SKM-1 treated with dmso at 0.1 percent for 144 hours (cell line): ENCODE measurements at regions not wholly inside any gene's neighbourhood (a gene's known extent, or its start where the extent isn't known, plus 50 kb on each side); places are given as distances from the start of the nearest gene placed in this dataset.
"Not testable (repeated sequence)": the region's sequence is repeated elsewhere in the genome, so short reads cannot be mapped to it uniquely, and the experiment has no call there.

ENCODE experiments used
- DNase-seq: peaks from one replicate; lab custom pipeline; 2025; ENCODE audit not compliant: unreplicated experiment; lab: John Stamatoyannopoulos, UW

DNA sequence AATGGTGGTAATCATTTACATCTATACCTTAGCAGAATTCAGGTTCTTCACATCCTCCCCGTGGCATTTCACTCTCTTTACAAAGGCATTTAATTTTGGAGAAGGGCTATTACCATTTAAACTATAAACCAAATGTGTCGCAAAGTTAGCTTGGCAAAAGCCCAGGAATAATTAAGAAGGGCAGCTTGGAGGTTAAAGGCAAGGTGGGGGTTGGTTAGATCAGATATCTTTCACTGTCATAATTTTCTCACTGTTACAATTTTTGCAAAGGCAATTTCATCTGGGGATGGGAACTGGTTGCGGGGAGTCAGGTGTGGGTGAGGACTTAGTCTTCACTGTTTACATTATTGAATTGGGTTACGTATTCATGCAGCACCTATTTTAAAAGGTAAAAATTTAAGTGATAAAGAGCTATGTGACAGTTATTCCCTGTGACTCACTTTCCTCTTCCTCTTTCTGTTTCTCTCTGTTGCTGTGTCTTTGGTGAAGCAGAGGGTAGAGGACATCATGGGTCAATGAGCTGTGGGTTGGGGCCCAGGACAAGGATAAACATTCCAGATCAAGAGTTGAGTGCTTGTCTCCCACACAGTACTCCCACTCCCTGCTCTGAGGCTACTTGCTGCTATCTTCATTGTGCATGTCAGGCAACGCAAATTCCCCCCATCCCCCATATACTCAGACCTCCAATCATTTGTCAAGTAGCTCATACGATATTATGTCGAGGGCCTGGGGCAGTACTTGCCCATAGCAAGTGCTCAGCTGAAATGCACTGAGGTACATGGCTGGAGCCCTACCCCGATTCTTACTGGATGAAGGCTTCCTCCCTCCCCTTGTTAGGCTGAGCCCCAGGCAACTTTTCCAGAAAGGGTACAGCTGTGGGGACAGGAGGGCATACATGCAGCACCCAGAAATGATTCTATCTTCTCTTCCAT is 223.1 kb upstream of the MYLIP start:
- DNase-seq, result peak; percentile 74

DNA sequence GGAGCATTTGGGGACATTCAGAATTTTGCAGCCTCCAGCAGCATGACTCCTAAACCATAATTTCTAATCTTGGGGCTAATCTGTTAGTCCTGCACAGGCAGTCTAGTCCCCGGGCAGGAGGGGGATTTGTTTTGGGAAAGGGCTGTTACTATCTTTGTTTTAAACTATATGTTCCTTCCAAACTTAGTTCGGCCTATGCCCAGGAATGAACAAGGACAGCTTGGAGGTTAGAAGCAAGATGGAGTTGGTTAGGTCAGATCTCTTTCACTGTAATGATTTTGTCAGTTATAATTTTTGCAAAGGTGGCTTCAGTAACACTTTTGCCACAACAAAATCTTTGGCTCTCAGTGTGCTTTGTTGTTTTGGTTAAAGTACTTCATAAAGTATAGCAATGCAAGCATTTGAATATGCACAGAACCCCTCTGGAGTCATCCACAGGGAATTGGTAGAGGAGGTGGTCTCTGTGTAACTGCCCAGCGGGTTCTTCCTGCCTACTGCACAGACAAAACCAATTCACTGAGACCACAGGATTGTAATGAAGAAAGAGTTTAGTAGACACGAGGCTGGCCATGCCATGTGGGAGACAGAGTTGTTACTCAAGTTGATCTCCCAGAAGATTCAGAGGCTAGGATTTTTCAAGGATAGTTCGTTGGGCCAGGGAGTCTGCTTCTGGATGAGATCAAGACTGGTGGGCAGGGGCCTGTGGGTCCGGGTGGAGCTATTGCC is 224.1 kb upstream of the MYLIP start:
- DNase-seq, result no peak

DNA sequence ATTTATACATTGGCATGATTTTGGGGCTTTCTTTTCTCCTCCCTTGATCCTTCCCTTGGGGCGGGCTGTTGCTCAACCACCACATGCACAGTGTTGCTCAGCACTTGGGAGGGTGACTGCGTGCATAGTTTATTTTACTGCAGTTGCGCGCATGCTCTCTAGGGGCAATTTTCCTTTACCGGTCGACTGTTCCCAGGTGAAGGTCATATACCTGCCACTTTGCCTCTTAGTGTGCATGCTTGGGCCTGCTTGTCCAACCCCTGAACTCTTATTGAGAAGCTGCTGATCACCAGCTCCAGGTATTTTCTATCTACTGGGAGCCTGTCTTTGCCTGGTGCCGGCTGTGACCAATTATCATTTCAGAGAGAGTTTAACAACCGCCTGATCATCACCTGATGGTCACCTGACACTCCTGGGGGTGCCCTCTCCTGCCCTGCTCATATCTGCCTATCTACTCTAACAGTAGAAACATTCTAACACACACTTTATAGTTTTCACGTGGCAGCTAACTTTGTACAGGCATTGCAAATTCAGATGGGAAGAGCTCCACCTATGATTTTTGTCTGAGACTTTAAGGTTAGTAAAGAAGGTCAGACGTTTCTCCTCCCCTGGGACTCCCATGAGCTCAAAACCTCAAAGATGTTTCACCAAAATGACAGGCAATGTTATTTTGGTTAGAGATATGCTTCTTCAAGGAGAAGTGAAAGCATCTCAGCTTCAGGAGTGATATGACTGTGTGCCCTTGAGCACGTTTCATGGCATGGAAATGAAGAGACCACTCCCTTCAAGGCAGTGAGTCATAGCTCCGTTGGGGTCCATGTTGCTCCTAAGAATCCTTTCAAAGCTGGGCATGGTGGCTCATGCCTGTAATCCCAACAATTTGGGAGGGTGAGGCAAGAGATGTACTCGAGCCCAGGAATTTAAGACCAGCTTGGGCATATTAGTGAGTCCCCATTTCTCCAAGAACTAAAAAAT is 227.5 kb upstream of the MYLIP start:
- DNase-seq, result peak; percentile 75

DNA sequence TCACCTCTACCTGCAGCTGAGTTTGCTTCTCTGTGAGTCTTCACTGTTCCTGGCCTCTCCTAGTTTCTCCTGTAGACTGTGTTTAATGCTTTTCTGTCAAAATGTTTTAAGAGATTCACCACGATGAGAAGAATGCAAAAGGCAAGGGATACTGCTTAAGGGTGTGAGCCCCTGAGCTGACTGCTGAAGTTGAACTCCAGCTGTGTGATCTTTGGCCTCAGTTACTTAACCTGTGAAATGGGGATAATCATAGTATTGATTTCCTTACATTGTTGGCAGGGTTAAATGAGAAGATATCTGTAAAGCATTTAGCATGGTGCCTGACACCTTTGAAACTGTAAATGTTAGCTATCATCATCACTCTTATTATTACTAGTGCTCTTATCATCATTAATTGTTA is 230.2 kb upstream of the MYLIP start:
- DNase-seq, result no peak

DNA sequence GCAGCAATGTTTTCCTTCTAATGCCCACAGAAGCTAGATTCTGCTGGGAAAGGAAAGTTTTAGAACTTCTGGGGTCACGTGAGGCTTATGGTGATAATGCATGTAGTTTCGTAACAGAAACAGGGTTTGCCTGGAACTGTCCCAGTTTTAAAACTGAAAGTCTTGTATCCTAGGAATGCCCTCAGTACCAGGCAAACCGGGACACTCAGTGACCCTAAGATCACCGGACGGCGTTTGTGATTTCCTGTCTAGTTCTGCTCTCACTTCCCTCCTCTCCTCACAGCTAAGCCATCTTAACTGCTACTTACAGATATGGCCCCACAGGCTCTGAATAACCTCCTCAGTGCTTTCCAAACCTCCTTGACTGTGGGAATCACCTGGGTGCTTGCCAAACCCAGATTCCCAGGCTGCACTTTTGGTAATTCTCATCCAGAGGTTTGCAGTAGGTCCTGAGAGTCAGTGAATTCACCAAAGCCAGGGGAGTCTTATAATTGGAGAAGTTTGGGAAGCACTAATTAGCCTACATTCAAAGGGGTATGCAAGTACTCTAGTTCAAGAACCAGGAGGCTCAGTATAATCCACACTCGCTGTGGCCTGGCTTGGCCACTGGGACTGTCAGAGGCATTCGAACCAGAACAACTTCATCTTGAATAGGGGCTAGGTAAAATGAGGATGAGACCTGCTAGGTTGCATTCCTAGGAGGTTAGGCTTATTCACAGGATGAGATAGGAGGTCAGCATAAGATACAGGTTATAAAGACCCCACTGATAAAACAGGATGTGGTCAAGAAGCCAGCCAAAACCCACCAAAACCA is 231.6 kb upstream of the MYLIP start:
- no peak for DNase-seq

DNA sequence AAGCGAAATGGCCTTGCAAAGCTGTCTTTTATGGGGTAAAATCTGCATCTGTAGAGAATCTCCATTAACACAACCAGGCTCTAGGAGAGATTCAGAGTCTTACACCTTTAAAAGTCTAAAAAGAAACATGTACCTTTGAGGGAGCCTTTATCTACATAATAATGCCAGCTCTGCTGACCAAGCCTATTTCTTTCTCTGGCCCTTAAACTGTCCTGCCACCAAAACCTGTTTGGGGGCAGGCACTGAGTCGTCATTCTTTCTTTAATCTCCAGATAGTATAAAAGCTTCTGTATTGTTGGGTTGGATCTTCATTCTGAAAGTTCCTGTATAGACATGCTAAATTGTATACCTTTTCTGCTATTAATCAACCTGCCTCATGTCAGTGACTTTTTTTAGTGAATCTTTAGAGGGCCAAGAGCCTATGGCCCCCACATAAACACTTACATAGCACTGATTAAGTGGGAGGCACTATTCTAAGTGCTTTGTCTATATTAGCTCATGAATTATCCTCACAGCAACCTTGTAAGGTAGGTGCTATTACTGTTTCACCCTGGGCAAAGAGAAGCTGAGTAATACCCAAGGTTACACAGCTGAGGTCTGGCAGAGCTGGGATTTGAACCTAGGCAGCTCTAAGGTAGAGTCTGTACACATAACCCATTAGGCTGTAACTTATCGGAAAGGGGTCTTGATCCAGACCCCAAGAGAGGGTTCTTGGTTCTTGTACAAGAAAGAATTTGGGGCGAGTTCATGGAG is 232.3 kb upstream of the DTNBP1 start:
- no peak for DNase-seq

DNA sequence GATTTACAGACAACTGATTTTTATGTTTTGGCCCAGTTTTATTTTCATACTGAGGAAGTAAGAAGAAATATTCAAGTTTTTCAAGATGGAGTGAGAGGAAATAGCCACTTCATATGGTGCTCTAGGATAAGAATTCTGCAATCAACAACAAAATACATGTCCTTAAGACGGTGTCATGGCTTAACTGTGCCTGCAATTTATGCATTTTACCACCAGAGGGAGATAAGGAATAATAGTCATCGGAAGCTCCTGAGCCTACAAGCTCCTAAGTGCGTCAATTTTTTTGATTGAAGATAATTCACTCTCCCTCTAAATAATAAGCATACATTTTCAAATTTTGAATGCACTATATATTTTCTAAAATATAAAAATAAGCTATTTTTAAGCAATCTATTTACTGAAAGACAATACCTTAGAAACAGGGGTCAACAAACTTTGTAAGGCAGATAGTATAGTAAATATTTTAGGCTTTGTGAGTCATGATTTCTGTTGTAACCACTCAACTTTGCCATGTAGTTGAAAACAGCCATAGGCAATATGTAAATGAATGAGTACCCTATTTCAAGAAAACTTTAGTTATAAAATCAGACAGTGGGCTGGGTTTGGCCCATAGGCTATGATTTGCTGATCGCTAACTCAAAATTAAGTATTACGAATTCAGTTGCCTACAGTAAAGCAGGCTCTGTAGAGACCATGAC is 230.9 kb upstream of the DTNBP1 start:
- no peak for DNase-seq

DNA sequence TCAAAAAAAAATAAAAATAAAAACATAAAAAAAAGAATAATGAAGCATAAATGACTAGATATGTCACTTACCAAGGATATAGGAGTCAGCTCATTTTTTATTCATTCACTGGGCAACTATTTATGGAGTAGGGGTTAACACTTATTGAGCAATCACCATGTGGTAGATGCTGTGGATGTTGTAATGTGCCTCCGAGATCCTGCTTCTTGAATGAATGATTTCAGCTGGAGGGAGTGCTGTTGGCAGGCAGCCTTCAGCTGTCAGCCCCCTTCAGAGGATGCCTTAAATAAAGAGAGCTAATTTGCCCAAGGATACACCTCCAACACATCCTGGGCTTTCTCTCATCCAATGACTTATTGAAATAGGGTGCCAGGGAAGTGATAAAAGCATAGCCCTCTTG is 229.5 kb upstream of the DTNBP1 start:
- peak; percentile 78 for DNase-seq

DNA sequence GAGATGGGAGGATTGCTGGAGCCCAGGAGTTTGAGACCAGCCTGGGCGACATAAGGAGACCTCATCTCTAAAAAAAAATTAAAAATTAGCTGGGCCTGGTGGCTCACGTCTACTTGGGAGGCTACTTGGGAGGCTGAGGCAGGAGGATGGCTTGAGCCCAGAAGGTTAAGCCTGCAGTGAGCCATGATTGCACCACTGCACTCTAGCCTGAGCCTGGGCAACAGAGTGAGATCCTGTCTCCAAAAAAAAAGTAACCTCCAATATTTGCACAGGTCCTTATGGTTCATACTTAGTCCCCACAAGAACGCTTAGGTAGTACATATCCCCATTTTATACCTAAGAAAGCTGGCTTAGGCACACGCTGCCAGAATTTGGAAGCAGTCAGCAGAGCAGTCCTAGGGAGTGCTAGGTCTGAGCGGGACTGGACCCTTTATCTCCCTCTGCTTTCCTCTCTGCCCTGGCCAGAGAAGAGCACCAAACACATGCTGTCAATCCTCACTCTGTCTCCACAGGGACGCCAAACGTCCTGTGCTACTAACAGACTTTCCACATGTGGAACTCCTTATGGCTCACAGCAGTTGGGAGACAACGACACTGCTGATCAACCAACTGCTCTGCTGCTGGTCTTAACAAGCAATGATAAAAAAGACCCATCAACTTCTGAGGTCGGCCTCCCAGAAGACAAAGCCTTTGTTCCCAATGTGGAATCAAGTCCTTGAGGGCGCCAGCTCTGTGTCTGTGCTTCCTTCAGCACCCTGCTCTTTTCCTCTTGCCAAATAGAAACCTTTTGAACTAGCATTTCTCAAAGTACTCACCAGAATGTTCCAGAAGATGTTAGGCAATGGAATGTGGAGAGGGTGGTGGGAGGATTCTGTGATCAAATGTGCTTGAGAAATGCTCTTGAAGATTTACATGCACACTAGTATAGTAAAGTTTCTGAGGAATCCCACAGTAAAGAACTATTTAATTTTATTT is 226.3 kb upstream of the DTNBP1 start:
- no peak for DNase-seq

DNA sequence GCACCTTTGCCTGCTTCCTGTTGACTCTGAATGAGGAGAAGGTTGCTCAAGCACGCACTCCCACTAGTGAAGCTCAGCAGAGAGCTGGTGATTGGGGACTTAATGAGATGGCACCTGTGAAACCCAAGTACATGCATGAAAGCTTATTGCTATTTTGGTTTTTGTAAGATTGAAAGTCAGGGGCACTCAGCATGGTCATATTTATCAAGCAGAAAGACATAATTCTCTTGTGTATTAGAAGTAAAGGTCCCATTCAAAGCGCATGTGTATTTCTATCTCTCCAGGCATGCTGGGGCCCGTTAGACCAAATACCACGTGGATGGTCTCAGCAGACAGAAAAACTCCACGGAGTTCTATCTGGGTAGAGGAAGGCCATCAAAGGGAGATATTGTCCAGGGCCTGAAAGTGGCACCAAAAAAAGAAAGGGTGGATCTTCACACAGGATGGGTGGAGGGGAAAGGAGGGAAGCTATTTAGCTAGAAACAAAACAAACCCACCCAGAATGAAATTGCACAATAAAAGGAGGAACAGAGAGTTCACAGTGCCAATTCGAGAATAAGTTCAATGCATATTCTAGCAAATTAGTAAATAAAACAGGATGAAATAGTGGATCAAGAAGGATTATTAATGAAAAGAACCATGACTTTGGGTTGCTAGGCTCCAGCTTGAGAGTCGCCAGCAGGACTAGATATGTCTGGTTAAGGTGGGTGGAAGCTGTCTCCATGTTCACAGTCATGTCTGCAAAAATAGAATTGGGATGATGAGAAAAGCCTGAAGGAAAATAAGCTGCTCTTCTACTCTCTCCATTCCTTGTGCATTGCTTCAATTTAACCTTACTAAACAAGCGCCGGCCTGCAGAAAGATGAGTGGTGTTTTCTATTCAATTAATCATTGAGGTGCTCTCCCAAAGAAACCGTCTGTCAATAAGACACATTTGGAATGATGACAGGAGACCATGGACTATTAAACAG is 224.9 kb upstream of the DTNBP1 start:
- DNase-seq, result no peak

DNA sequence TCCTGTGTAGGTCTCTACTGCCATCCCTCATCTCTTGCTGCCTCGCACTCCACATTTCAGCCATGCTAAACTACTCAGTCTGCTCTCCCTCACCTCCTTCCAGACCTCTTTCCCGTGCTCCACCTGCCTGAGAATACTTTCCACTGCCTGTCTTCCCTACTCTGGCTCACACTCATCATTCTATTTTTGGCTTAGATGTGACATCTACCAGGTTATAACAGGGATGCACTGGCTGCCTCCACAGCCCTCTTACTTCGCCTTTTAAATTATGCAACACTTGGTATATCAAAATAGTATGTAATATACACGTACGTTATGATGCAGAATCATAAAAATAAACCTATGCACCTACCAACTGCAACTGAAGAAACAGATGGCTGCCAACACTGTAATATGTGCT is 222.8 kb upstream of the DTNBP1 start:
- DNase-seq, result no peak

DNA sequence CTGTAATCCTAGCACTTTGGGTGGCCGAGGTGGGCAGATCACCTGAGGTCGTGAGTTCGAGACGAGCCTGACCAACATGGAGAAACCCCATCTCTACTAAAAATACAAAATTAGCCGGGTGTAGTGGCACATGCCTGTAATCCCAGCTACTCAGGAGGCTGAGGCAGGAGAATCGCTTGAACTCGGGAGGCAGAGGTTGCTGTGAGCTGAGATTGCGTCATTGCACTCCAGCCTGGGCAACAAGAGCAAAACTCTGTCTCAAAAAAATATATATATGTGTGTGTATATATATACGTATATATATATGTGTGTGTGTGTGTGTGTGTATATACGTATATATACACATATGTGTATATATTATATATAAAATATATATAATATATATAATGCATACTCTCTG is 220.8 kb upstream of the DTNBP1 start:
- DNase-seq, result not testable (repeated sequence)

DNA sequence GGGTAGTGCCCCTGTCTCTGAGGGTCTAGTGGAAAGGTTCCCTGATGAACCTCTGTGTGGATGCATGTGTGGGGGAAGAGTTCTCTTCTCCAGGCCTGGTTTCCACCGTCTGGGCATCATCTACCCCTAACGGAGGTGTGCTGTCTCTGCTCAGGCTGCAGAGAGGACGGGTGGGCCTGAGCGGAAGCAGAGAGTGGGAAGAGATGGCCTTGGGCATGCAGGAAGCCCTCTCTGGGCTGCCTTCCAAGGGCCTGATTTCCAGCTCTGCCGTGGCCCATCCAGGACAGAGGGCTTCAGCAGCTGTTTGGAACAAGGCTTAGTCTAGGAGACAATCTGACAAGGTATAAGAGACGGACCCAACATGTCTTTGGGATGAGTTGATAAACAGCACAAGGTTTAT is 220.1 kb upstream of the DTNBP1 start:
- no peak for DNase-seq

DNA sequence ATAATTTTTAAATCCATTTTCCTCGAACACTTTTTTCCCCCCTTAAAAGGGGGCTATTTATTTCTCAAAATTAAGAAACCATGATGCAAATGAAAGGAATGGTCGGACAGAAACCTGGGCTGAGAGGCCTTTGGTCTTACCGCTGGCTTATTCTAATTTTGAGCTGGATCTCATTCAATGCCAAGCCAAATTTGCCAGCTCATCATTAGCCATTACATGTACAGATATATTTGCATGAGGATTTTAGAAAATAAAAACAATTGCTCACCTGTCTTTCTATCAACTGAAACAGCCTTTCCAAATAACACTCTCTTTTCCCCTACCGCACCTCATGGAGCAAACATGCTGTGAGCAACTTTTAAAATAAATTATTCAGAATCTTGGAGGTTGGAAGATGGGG is 219.5 kb upstream of the DTNBP1 start:
- DNase-seq, result no peak

DNA sequence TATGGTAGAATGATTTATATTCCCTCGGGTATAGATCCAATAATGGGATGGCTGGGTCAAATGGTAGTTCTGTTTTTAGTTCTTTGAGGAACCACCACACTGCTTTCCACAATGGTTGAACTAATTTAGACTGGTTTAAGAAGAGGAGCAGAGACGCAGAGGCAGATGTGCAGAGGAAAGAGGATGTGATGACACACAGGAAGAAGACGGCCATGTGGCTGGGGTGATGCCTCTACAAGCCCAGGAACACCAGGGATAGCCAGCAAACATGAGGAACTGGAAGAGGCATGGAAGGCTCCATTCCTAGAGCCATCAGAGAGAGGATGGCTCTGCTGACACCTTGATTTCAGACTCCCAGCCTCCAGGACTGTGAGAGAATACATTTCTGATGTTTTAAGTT is 218.3 kb upstream of the DTNBP1 start:
- peak; percentile 76 for DNase-seq

DNA sequence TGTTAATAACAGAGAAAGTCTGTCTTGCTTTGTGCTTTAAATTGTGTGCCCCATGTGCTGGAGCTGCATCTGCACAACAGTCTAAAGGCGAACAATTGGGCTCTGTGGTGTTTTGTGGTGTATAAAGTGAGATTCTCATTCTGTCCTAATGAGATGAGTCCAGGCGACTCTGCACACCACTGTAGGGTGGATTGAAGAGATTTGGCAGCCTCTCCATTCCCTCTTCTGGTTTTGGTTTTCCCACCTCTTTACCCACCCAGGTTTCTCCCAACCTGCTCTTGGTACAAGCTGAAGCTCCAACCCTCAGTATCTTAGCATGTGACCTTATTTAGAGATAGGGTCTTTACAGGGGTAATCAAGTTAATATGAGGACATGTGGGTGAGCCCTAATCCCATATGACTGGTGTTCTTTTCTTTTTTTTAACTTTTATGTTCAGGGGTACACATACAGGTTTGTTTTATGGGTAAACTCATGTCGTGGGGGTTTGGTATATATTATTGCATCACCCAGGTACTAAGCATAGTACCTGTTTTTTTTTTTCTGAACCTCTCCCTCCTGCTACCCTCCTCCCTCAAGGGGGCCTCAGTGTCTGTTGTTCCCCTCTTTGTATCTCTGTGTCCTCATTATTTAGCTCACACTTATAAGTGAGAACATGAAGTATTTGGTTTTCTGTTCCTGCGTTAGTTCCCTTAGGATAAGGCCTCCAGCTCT is 217.6 kb upstream of the DTNBP1 start:
- DNase-seq, result no peak
